HCT116 (cell line): ENCODE measurements at regions not wholly inside any gene's neighbourhood (a gene's known extent, or its start where the extent isn't known, plus 50 kb on each side); places are given as distances from the start of the nearest gene placed in this dataset.

Source experiments
- ATAC-seq: fragments of 200-7000 bp; cut with Tn5 transposase; 2 replicates; pipeline ENCODE4 v1.9.1; 2020; ENCODE audit warnings: mild to moderate bottlenecking, moderate library complexity
- BruUV-seq: library from RNA; stranded (reverse); fragments of 400-500 nt; replicated peaks from 2 replicates; lab custom pipeline; 2021; lab: Mats Ljungman, UMichigan
- CTCF ChIA-PET: fragments of 300-600 bp; sonication (Branson Sonifier 250); formaldehyde crosslinking; loops from one replicate; lab custom pipeline; 2021; ENCODE audit warnings: antibody characterized with exemption; lab: Charles Lee
- POLR2A ChIA-PET: fragments of 300-600, 350-600 bp; sonication (Branson Sonifier 250); formaldehyde crosslinking; loops from one replicate; lab custom pipeline; 2021; ENCODE audit warnings: antibody characterized with exemption; lab: Charles Lee
- RAD21 ChIA-PET, 2 experiments: fragments of 300-600 bp; sonication (Branson Sonifier 250); formaldehyde crosslinking; loops; one replicate each; lab custom pipeline; 2023; ENCODE audit warnings: low total read pairs in 2 of 2; ENCODE audit not compliant: uncharacterized antibody in 2 of 2, unreplicated experiment in 2 of 2, low non-redundant PET in 1 of 2; lab: Charles Lee
- DNase-seq: peaks from one replicate; pipeline ENCODE4 v3.0.0-alpha.2; 2010; ENCODE audit warnings: low read depth, low spot score
- H2AFZ ChIP-seq: fragments of 200-600 bp; shearing (Covaris generic), sonication (generic); 2 replicates; pipeline ENCODE4 v1.6.1; 2017; ENCODE audit warnings: low read depth, mixed run types, mixed read lengths, antibody characterized with exemption, low read length; ENCODE audit not compliant: poor library complexity, severe bottlenecking
- H3K27ac ChIP-seq: 2 replicates; pipeline ENCODE4 v1.5.1; 2012; ENCODE audit warnings: low read depth, low read length
- H3K27me3 ChIP-seq: fragments of 200-600 bp; sonication (generic); 2 replicates; pipeline ENCODE4 v1.6.1; 2016; ENCODE audit warnings: mixed run types, low read length, mixed read lengths; ENCODE audit not compliant: insufficient read depth
- H3K36me3 ChIP-seq, 2 experiments: fragments of 200-500 bp in 1 of 2; fragments of 200-600 bp in 1 of 2; sonication (Bioruptor generic) in 1 of 2; sonication (generic) in 1 of 2; 2 replicates each; pipeline versions ENCODE4 v1.5.1 to v1.6.1; 2014 to 2016; ENCODE audit warnings: low read length in 2 of 2, inconsistent platforms in 1 of 2, mixed read lengths in 1 of 2, mixed run types in 1 of 2; ENCODE audit not compliant: insufficient read depth in 2 of 2, control insufficient read depth in 1 of 2
- H3K4me1 ChIP-seq, 2 experiments: fragments of 200-600 bp in 1 of 2; sonication (generic) in 1 of 2; 2 replicates each; pipeline versions ENCODE4 v1.5.1 to v1.6.1; 2012 to 2017; ENCODE audit warnings: low read length in 2 of 2, inconsistent platforms in 1 of 2, mild to moderate bottlenecking in 1 of 2, mixed read lengths in 1 of 2, mixed run types in 1 of 2, moderate library complexity in 1 of 2; ENCODE audit not compliant: insufficient read depth in 2 of 2, control insufficient read depth in 1 of 2
- H3K4me2 ChIP-seq: fragments of 200-600 bp; sonication (generic); 2 replicates; pipeline ENCODE4 v1.6.1; 2017; ENCODE audit warnings: mixed run types, low read length, mixed read lengths
- H3K4me3 ChIP-seq, 2 experiments: fragments of 200-600 bp in 1 of 2; sonication (generic) in 1 of 2; replicated peaks in 1 of 2; 2 replicates each; pipeline ENCODE4 v1.5.1; 2011 to 2016; ENCODE audit warnings: low read length in 2 of 2, control low read depth in 1 of 2, low read depth in 1 of 2, mild to moderate bottlenecking in 1 of 2, mixed read lengths in 1 of 2, mixed run types in 1 of 2
- H3K79me2 ChIP-seq: fragments of 200-600 bp; sonication (generic); 2 replicates; pipeline ENCODE4 v1.6.1; 2017; ENCODE audit warnings: mild to moderate bottlenecking, mixed run types, low read length, moderate library complexity, mixed read lengths; ENCODE audit not compliant: insufficient read depth
- H3K9ac ChIP-seq: fragments of 200-600 bp; sonication (generic); 2 replicates; pipeline ENCODE4 v1.6.1; 2016; ENCODE audit warnings: low read length, mixed read lengths
- H3K9me2 ChIP-seq: fragments of 200-600 bp; sonication (generic), shearing (Covaris generic); 2 replicates; pipeline ENCODE4 v1.6.1; 2017; ENCODE audit warnings: mixed run types, mild to moderate bottlenecking, moderate library complexity; ENCODE audit not compliant: insufficient read depth
- H3K9me3 ChIP-seq, 2 experiments: fragments of 200-500 bp in 1 of 2; fragments of 200-600 bp in 1 of 2; sonication (Bioruptor generic) in 1 of 2; sonication (generic) in 1 of 2; 2 replicates each; pipeline ENCODE4 v1.6.1; 2014 to 2017; ENCODE audit warnings: low read length in 2 of 2, mixed read lengths in 2 of 2, inconsistent platforms in 1 of 2, low read depth in 1 of 2, mild to moderate bottlenecking in 1 of 2, mixed run types in 1 of 2, moderate library complexity in 1 of 2; ENCODE audit not compliant: control insufficient read depth in 1 of 2, insufficient read depth in 1 of 2
- H4K20me1 ChIP-seq: fragments of 200-600 bp; sonication (generic), shearing (Covaris generic); 2 replicates; pipeline ENCODE4 v1.6.1; 2017; ENCODE audit warnings: mixed run types, mild to moderate bottlenecking, moderate library complexity; ENCODE audit not compliant: insufficient read depth
- CEBPB ChIP-seq: IDR thresholded peaks from 2 replicates; pipeline ENCODE4 v1.6.1; 2012; ENCODE audit warnings: low read depth
- FOSL1 ChIP-seq: IDR thresholded peaks from 2 replicates; pipeline ENCODE4 v1.6.1; 2012; ENCODE audit warnings: low read depth
- POLR2A ChIP-seq: IDR thresholded peaks from 2 replicates; pipeline ENCODE4 v1.7.0; 2011; ENCODE audit warnings: borderline replicate concordance; ENCODE audit not compliant: insufficient read depth, insufficient read length; ENCODE audit errors: extremely low read depth
- SIN3A ChIP-seq: IDR thresholded peaks from 2 replicates; pipeline ENCODE4 v1.6.1; 2012; ENCODE audit warnings: low read depth
- SP1 ChIP-seq: IDR thresholded peaks from 2 replicates; pipeline ENCODE4 v1.6.1; 2012; ENCODE audit warnings: low read depth
- SRF ChIP-seq: IDR thresholded peaks from 2 replicates; pipeline ENCODE4 v1.6.1; 2012; ENCODE audit warnings: low read depth
- YY1 ChIP-seq: IDR thresholded peaks from 2 replicates; pipeline ENCODE4 v1.6.1; 2011; ENCODE audit warnings: low read length, low read depth, moderate library complexity, mild to moderate bottlenecking; ENCODE audit not compliant: insufficient replicate concordance; ENCODE audit errors: extremely low read depth
- ZFX ChIP-seq: fragments of 450-650 bp; IDR thresholded peaks from 2 replicates; pipeline ENCODE4 v1.6.1; 2017
- ZNF274 ChIP-seq: fragments of 200-500 bp; sonication (Bioruptor generic); IDR thresholded peaks from 2 replicates; pipeline ENCODE4 v1.6.1; 2014; ENCODE audit warnings: mild to moderate bottlenecking, low read depth, low read length, inconsistent platforms
- intact Hi-C: fragments of 100-400 bp; cut with micrococcal nuclease; formaldehyde crosslinking; loops from 2 replicates; pipeline ENCODE4 v1.10.0; 2022
- TF ChIP-seq, protein P1 (sequence below), 3 experiments: fragments of 200-600 bp in 1 of 3; sonication (generic) in 1 of 3; IDR thresholded peaks in 2 of 3; conservative IDR thresholded peaks in 1 of 3; 2 replicates each; pipeline ENCODE4 v1.5.1; 2012 to 2017; ENCODE audit warnings: low read depth in 2 of 3, low read length in 2 of 3, antibody characterized with exemption in 1 of 3, borderline replicate concordance in 1 of 3, control low read depth in 1 of 3, mild to moderate bottlenecking in 1 of 3, mixed read lengths in 1 of 3, mixed run types in 1 of 3, moderate library complexity in 1 of 3; ENCODE audit not compliant: insufficient read depth in 1 of 3
- TF ChIP-seq, protein P2 (sequence below): IDR thresholded peaks from 2 replicates; pipeline ENCODE4 v1.6.1; 2012; ENCODE audit warnings: low read depth
- TF ChIP-seq, protein P3 (sequence below): IDR thresholded peaks from 2 replicates; pipeline ENCODE4 v1.6.1; 2012
- TF ChIP-seq, protein P4 (sequence below): IDR thresholded peaks from 2 replicates; pipeline ENCODE4 v1.6.1; 2012
- TF ChIP-seq, protein P5 (sequence below): IDR thresholded peaks from 2 replicates; pipeline ENCODE4 v1.6.1; 2011; ENCODE audit warnings: mild to moderate bottlenecking, low read length, moderate library complexity; ENCODE audit not compliant: insufficient replicate concordance; ENCODE audit errors: extremely low read depth

DNA sequence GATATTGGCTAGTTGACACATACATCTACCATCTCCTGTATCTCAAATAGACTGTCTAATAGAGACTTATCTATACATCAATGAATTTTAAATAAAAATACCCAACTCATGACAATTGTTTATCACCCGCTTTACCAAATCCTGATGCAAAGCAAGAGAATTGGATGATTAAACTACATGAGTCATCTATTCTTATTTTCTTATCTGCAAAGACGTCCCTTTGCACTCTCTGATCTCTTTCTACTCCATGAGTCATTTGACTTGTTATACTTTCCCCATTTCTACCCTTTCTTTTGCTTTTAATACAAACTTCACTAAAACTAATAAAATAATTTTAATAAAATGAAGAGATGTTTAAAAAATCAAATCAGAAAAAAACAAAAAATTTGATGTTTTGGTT is 261.7 kb upstream of the MAP2 start:
- no peaks in the 10 kb centered on the region for H3K9me2 ChIP-seq
- BruUV-seq, result no TSS peak
- H3K4me3 ChIP-seq, result no peak overlapping the region
- TF ChIP-seq FOSL1 (no peak), YY1 (no peak), SIN3A (no peak), ZFX (no peak), POLR2A (no peak), SP1 (no peak), SRF (no peak), ZNF274 (no peak), CEBPB (no peak)
- TF ChIP-seq, protein P1, sequence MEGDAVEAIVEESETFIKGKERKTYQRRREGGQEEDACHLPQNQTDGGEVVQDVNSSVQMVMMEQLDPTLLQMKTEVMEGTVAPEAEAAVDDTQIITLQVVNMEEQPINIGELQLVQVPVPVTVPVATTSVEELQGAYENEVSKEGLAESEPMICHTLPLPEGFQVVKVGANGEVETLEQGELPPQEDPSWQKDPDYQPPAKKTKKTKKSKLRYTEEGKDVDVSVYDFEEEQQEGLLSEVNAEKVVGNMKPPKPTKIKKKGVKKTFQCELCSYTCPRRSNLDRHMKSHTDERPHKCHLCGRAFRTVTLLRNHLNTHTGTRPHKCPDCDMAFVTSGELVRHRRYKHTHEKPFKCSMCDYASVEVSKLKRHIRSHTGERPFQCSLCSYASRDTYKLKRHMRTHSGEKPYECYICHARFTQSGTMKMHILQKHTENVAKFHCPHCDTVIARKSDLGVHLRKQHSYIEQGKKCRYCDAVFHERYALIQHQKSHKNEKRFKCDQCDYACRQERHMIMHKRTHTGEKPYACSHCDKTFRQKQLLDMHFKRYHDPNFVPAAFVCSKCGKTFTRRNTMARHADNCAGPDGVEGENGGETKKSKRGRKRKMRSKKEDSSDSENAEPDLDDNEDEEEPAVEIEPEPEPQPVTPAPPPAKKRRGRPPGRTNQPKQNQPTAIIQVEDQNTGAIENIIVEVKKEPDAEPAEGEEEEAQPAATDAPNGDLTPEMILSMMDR (IDR thresholded peaks at IDR 0.05 in 2 of 3, conservative IDR thresholded peaks at IDR 0.05 in 1 of 3; ENCODE audit: borderline replicate concordance in 1 of 3, insufficient read depth in 1 of 3, low read depth in 2 of 3, low read length in 2 of 3), result no peak
- TF ChIP-seq, protein P2, sequence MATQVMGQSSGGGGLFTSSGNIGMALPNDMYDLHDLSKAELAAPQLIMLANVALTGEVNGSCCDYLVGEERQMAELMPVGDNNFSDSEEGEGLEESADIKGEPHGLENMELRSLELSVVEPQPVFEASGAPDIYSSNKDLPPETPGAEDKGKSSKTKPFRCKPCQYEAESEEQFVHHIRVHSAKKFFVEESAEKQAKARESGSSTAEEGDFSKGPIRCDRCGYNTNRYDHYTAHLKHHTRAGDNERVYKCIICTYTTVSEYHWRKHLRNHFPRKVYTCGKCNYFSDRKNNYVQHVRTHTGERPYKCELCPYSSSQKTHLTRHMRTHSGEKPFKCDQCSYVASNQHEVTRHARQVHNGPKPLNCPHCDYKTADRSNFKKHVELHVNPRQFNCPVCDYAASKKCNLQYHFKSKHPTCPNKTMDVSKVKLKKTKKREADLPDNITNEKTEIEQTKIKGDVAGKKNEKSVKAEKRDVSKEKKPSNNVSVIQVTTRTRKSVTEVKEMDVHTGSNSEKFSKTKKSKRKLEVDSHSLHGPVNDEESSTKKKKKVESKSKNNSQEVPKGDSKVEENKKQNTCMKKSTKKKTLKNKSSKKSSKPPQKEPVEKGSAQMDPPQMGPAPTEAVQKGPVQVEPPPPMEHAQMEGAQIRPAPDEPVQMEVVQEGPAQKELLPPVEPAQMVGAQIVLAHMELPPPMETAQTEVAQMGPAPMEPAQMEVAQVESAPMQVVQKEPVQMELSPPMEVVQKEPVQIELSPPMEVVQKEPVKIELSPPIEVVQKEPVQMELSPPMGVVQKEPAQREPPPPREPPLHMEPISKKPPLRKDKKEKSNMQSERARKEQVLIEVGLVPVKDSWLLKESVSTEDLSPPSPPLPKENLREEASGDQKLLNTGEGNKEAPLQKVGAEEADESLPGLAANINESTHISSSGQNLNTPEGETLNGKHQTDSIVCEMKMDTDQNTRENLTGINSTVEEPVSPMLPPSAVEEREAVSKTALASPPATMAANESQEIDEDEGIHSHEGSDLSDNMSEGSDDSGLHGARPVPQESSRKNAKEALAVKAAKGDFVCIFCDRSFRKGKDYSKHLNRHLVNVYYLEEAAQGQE, result no peak
- TF ChIP-seq, protein P3, sequence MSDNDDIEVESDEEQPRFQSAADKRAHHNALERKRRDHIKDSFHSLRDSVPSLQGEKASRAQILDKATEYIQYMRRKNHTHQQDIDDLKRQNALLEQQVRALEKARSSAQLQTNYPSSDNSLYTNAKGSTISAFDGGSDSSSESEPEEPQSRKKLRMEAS, result no peak
- TF ChIP-seq, protein P4, sequence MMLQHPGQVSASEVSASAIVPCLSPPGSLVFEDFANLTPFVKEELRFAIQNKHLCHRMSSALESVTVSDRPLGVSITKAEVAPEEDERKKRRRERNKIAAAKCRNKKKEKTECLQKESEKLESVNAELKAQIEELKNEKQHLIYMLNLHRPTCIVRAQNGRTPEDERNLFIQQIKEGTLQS, result no peak
- TF ChIP-seq, protein P5, sequence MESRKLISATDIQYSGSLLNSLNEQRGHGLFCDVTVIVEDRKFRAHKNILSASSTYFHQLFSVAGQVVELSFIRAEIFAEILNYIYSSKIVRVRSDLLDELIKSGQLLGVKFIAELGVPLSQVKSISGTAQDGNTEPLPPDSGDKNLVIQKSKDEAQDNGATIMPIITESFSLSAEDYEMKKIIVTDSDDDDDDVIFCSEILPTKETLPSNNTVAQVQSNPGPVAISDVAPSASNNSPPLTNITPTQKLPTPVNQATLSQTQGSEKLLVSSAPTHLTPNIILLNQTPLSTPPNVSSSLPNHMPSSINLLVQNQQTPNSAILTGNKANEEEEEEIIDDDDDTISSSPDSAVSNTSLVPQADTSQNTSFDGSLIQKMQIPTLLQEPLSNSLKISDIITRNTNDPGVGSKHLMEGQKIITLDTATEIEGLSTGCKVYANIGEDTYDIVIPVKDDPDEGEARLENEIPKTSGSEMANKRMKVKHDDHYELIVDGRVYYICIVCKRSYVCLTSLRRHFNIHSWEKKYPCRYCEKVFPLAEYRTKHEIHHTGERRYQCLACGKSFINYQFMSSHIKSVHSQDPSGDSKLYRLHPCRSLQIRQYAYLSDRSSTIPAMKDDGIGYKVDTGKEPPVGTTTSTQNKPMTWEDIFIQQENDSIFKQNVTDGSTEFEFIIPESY, result no peak
- intact Hi-C loops, result no loop called here
- H3K27ac ChIP-seq, result no peak overlapping the region
- no peaks in the 10 kb centered on the region for H3K79me2 ChIP-seq
- no peaks in the 10 kb centered on the region for H3K36me3 ChIP-seq
- CTCF ChIA-PET, result no interaction called here
- RAD21 ChIA-PET, result no interaction called here
- POLR2A ChIA-PET, result no interaction called here
- no peak for ATAC-seq
- no peak overlapping the region for H3K9ac ChIP-seq
- H3K4me1 ChIP-seq, result no peaks in the 10 kb centered on the region
- no peak overlapping the region for H2AFZ ChIP-seq
- no peaks in the 10 kb centered on the region for H3K27me3 ChIP-seq
- DNase-seq, result no peak
- H3K9me3 ChIP-seq, result no peaks in the 10 kb centered on the region
- H4K20me1 ChIP-seq, result no peaks in the 10 kb centered on the region
- H3K4me2 ChIP-seq, result no peak overlapping the region
